ENCODE measurements at regions not wholly inside any gene's neighbourhood (a gene's known extent, or its start where the extent isn't known, plus 50 kb on each side); places are given as distances from the start of the nearest gene placed in this dataset.
A peak's percentile ranks its signal among the peaks of the same experiment; 100 is the strongest.
"Not testable (repeated sequence)": the region's sequence is repeated elsewhere in the genome, so short reads cannot be mapped to it uniquely, and the experiment has no call there.

DNA sequence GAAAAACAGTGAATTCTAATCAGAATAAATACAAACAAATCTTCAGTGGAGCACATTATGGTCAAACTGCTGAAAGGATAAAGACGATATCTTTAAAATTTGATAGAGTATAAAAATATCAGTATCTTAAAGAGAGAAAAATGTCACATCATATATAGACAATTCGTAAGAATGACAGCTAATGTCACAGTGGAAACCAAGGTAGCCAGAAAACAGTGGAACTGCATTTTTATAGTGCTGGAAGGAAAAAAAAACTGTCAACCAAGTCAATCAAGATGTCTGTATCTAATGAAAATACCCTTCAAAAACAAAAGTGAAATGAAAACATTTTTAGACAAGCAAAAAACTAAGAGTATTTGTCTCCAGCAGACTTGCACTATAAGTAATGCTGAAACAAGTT, 73.4 kb upstream of the HMGXB4 start:
- DNase-seq (ENCODE audit: low read depth), result no peak

DNA sequence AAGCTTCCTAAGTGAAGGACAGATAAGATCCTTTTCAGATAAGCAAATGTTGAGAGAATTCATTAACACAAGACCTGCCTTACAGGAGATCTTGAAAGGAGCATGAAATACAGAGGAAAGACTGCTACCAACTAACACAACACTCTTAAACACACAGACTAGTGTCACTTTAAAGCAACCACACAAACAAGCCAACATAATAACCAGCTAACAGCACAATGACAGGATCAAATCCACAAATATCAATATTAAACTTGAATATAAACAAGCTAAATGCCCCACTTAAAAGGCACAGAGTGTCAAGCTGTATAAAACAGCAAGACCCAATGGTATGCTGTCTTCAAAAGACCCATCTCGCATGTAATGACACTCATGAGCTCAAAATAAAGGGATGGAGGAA, 70.8 kb upstream of the HMGXB4 start:
- DNase-seq (ENCODE audit: low read depth), result no peak

DNA sequence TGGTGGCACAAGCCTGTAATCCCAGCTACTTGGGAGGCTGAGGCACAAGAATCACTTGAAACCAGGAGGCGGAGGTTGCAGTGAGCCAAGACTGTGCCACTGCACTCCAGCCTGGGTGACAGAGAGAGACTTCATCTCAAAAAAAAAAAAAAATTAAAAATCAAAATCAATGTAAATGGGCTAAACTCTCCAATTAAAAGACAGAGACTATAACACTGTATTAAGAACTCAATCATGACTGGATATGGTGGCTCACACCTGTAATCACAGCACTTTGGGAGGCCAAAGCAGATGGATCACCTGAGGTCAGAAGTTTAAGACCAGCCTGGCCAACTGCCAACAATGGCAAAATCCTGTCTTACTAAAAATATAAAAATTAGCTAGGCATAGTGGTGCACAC, 68.4 kb upstream of the HMGXB4 start:
- not testable (repeated sequence) for DNase-seq (ENCODE audit: low read depth)

DNA sequence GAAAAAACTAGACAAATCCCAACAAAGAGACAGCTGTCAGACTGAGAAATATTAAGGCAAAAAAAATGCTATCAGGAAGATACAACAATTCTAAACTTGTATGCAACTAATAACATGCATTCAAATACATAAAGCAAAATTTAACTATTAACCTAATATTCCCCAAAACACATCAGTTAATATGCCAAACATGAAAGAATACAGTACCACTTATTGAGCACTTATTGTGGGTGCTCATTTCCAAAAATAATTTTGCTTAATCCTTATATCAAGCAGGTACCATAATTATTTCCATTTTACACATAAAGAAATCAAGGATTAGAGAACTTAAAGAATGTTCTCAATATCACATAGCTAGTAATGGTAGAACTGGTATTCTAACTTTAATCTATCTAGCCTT, 67.7 kb upstream of the HMGXB4 start:
- DNase-seq (ENCODE audit: low read depth), result no peak

- DNase-seq (ENCODE audit: low read depth), result no peak
Observed at GRCh38 chr22:35191412-35191811, 65.9 kb upstream of the HMGXB4 start.

- no peak for DNase-seq (ENCODE audit: low read depth)
Observed at GRCh38 chr22:35192129-35192918, 65.0 kb upstream of the HMGXB4 start.

DNA sequence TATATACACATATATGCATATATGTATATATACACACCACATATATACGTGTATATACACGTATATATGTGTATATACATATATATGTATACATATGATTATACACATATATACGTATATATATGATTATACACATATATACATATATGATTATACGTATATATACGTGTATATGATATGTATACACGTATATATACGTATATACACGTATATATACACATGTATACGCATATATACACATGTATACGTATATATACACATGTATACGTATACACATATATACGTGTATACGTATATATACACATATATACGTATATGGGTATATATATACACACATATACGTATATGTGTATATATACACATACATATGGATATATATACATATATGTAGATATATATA, 62.1 kb upstream of the HMGXB4 start:
- DNase-seq (ENCODE audit: low read depth), result no peak

DNA sequence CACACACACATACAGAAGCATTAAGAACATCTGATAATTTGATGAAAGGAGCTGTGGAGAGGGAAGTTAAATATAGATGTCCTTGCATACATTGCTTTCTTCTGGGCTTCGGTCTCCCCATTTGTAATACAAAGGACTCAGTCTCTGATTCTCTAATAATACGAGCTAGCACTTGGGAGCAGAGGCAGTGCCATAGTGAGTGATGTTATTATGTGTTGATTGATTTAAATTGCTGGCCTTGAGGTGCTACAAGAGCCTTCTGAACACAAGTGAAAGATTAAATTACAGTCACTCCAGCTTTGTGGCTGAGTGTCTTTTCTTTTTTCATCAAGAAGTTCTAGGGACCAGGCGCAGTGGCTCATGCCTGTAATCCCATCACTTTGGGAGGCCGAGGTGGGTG, 61.5 kb upstream of the HMGXB4 start:
- DNase-seq (ENCODE audit: low read depth), result no peak

DNA sequence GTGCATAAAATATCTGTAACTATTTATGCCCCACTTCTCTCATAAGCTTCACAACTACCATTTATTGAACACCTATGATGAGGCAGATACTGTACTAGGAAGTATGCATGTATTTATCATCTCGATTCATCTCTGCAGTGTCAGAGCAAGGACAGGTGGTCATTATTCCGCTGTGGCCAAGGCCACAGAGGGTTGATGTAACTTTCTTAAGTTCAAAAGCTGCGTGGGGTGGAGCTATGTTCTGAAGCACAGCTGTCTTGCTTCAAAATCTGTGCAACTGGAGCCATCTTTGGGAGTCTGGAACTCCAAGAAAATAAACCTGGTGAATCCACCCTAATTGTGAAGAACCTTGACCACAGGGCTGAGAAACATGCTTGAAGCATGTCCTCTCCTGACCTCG, 60.2 kb upstream of the HMGXB4 start:
- no peak for DNase-seq (ENCODE audit: low read depth)

- no peak for DNase-seq (ENCODE audit: low read depth)
Observed at GRCh38 chr22:35197886-35198285, 59.4 kb upstream of the HMGXB4 start.

DNA sequence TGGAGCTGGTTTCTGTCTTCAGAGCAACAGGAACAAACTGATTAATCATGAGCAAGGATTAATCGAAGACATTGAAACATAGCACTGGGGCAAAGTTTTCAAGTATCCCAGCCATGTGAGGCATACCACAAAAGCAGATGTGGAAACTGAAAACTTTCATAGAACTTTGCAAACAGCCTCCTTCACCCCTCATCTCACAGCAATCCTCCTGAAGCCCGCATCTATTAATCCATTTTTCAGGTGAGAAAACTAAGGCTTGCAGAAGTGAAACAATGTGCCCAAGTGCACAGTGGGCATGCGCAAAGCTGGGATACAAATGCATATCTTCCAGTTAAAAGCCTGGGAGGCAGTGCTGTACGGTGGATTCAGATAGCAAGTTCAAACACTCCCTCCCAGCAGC, 58.6 kb upstream of the HMGXB4 start:
- DNase-seq (ENCODE audit: low read depth), result no peak

- no peak for DNase-seq (ENCODE audit: low read depth)
Observed at GRCh38 chr22:35202376-35202775, 54.9 kb upstream of the HMGXB4 start.

GRCh38 chr22:35203583-35203982, 53.7 kb upstream of the HMGXB4 start:
- no peak for DNase-seq (ENCODE audit: low read depth)

DNA sequence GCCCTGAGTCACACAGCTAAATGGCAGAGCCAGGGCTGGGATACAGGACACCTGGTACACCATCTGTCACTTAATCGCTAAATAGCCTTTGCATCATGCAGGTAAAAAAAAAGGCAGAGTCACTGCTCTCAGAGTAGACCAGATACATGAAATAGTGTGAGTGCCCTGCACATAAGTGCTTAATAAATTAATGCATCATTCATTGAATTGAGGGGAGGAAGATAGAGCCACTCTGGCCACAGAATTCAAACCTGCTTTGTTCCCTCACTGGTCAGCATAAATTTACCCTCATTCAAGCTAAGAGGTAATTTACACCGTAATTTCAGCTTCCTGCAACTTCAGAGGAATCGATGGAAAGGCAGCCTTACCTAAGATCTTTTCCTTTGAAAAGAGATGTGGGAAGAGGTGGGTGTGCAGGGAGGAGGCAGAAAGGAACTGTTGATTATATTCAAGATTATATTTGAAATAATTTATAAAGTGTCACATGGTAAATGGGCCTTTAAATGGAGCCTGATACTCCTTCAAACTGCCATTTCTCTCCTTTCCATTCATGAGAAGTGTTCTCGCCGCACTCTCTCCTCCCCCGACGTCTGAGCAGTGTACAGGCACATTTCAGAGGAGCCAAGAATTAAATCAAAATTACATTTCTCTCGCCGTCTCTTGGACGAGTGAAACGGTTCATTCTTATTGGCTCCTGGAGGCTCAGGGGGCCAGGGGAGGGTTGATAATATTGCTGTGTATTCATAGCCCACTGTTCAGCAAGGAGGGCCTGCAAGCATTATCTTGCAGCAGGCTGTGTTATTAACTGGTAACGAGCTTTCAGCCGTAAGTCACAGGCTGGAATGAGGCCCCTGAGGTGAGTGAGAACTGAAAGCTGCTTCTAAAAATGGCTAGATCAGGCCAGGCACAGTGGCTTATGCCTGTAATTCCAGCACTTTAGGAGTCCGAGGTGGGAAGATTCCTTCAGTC, 52.2 kb upstream of the HMGXB4 start:
- DNase-seq (ENCODE audit: low read depth), result peak; percentile 6

GRCh38 chr22:35205961-35206360, 51.3 kb upstream of the HMGXB4 start:
- DNase-seq (ENCODE audit: low read depth), result no peak

DNA sequence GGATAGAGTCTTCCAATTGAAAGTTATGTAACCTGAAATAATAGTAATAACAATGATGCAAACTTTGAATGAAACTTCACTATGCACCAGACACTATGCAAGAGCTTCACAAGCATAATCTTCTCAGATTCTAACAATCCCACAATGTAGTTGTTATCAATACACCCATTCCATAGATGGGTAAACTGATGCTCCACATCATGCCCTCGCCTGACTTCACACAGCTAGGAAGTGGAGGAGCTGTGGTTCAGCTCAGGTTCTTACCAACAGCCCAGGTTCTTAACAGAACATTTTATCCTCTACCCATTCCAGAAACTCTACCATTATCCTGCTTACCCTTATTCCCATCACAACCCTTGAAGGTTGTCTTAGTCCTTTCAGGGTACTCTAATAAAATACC, 50.4 kb upstream of the HMGXB4 start:
- no peak for DNase-seq (ENCODE audit: low read depth)

All from forelimb muscle (tissue), 1 donor.